Fibroblast of pulmonary artery (primary cell): ENCODE measurements at regions not wholly inside any gene's neighbourhood (a gene's known extent, or its start where the extent isn't known, plus 50 kb on each side); places are given as distances from the start of the nearest gene placed in this dataset.
A peak's percentile ranks its signal among the peaks of the same experiment; 100 is the strongest.
"Not testable (repeated sequence)": the region's sequence is repeated elsewhere in the genome, so short reads cannot be mapped to it uniquely, and the experiment has no call there.

ENCODE experiments used
- DNase-seq: peaks from one replicate; pipeline ENCODE4 v3.0.0-alpha.2; 2010; ENCODE audit warnings: low read depth
- H3K4me3 ChIP-seq: replicated peaks from 2 replicates; pipeline ENCODE4 v1.5.1; 2011; ENCODE audit warnings: low read depth, mild to moderate bottlenecking, control low read depth, low read length, moderate library complexity
- TF ChIP-seq, protein P1 (sequence below): IDR thresholded peaks from 2 replicates; pipeline ENCODE4 v1.5.1; 2011; ENCODE audit warnings: mild to moderate bottlenecking, control low read depth, low read length, inconsistent platforms; ENCODE audit errors: missing control alignments

- DNase-seq: no peak
- H3K4me3 ChIP-seq: no peak overlapping the region
- TF ChIP-seq, protein P1, sequence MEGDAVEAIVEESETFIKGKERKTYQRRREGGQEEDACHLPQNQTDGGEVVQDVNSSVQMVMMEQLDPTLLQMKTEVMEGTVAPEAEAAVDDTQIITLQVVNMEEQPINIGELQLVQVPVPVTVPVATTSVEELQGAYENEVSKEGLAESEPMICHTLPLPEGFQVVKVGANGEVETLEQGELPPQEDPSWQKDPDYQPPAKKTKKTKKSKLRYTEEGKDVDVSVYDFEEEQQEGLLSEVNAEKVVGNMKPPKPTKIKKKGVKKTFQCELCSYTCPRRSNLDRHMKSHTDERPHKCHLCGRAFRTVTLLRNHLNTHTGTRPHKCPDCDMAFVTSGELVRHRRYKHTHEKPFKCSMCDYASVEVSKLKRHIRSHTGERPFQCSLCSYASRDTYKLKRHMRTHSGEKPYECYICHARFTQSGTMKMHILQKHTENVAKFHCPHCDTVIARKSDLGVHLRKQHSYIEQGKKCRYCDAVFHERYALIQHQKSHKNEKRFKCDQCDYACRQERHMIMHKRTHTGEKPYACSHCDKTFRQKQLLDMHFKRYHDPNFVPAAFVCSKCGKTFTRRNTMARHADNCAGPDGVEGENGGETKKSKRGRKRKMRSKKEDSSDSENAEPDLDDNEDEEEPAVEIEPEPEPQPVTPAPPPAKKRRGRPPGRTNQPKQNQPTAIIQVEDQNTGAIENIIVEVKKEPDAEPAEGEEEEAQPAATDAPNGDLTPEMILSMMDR: no peak
Observed at GRCh38 chr1:230569201-230569600, 73.1 kb upstream of the COG2 start.

- TF ChIP-seq, protein P1: no peak
- DNase-seq: no peak
- H3K4me3 ChIP-seq: no peak overlapping the region
Observed at GRCh38 chr1:230568676-230569075, 73.6 kb upstream of the COG2 start.

- no peak overlapping the region for H3K4me3 ChIP-seq
- TF ChIP-seq, protein P1: peak; percentile 11
- DNase-seq: peak; percentile 11
Observed at GRCh38 chr1:230568008-230568407, 74.3 kb upstream of the COG2 start.

DNA sequence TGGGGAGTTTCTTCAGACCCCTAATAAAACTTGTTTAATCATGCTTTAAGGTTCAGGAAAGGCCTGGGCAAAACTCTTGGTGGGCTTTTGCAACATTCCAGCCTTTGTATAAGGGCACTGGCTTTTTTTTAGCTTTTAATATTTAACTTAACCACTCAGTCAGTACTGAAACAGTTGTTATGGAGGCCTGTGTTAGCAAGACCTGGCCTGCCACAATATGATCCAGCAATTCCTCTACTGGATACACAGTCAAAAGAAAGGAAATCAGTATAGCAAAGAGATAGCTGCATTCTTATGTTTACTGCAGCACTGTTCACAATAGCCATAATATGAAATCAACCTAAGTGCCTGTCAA is 75.1 kb upstream of the COG2 start:
- DNase-seq: no peak
- H3K4me3 ChIP-seq: no peak overlapping the region
- TF ChIP-seq, protein P1: no peak

DNA sequence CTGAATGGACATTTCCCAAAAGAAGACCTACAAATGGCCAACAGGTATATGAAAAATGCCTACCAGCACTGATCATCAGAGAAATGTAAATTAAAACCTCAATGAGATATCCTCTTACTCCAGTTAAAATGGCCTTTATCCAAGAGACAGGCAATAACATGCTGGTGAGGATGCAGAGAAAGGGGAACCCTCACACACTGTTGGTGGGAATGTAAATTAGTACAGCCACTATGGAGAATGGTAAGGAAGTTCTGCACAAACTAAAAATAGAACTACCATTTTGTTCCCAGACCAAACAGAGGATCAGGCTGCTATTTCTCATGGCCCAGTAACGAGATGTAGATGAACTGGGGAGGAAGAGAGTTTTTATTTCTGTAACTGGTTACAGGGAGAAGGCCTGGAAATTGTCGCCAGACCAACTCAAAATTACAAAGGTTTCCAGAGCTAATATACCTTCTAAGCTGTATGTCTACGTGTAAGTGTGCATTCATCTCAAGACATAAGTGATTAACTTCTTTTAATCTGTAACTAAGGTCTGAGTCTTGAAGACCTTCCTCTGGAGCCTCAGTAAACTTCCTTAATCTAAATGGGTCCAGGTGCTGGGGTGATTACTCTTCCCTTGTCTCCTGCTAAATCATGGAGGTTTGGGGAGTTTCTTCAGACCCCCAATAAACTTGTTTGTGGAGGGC is 75.6 kb upstream of the COG2 start:
- H3K4me3 ChIP-seq, DNase-seq: not testable (repeated sequence)

DNA sequence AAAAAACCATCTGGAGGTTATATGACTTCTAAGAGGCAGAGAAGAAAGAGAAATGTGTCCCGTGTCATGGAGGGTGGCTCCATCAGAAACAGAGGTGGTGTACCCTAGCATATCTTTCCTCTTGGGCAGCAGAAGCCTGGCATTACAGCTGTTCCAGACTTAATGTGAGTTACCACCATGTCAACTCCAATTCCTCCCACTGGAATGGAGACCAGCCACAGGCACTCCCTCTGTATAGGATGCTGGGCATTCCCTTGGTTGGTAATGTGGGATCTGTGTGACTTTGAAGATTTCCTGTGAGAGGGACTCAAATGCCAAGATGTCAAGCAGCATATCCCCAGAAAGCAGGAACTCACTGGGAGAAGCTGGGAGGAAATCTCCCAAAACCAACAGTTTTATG is 77.1 kb upstream of the COG2 start:
- no peak overlapping the region for H3K4me3 ChIP-seq
- DNase-seq: no peak

GRCh38 chr1:230563591-230563990 is 78.7 kb upstream of the COG2 start:
- DNase-seq: no peak
- TF ChIP-seq, protein P1: no peak

More for the DNA sequence above, 77.1 kb upstream of the COG2 start:
- TF ChIP-seq, protein P1: no peak

More at GRCh38 chr1:230563591-230563990, 78.7 kb upstream of the COG2 start:
- H3K4me3 ChIP-seq: no peak overlapping the region
